Smooth muscle cell (in vitro differentiated cells): ENCODE measurements at regions not wholly inside any gene's neighbourhood (a gene's known extent, or its start where the extent isn't known, plus 50 kb on each side); places are given as distances from the start of the nearest gene placed in this dataset.

Experiments
- DNase-seq: peaks from one replicate; lab custom pipeline; 2025; ENCODE audit not compliant: unreplicated experiment; lab: John Stamatoyannopoulos, UW
- H2AFZ ChIP-seq: fragments of 200-600 bp; sonication (generic); 2 replicates; pipeline ENCODE4 v1.6.0; 2016; ENCODE audit warnings: antibody characterized with exemption, low read depth, mild to moderate bottlenecking
- H3F3A ChIP-seq: fragments of 200-600 bp; sonication (generic); 2 replicates; pipeline ENCODE4 v1.6.0; 2017; ENCODE audit warnings: antibody characterized with exemption, low read depth
- H3K27ac ChIP-seq: fragments of 200-600 bp; sonication (generic); 2 replicates; pipeline ENCODE4 v1.5.1; 2016; ENCODE audit warnings: low read depth, mild to moderate bottlenecking
- H3K27me3 ChIP-seq: fragments of 200-600 bp; sonication (generic); 2 replicates; pipeline ENCODE4 v1.6.1; 2016; ENCODE audit warnings: low read depth, mild to moderate bottlenecking
- H3K36me3 ChIP-seq: fragments of 200-600 bp; sonication (generic); 2 replicates; pipeline ENCODE4 v1.5.1; 2016; ENCODE audit warnings: low read depth
- H3K4me1 ChIP-seq: fragments of 200-600 bp; sonication (generic); 2 replicates; pipeline ENCODE4 v1.5.1; 2016; ENCODE audit warnings: low read depth
- H3K4me2 ChIP-seq: fragments of 200-600 bp; sonication (generic); 2 replicates; pipeline ENCODE4 v1.6.0; 2016; ENCODE audit warnings: mild to moderate bottlenecking
- H3K4me3 ChIP-seq: fragments of 200-600 bp; sonication (generic); 2 replicates; pipeline ENCODE4 v1.5.1; 2016; ENCODE audit warnings: mild to moderate bottlenecking
- H3K79me2 ChIP-seq: fragments of 200-600 bp; sonication (generic); 2 replicates; pipeline ENCODE4 v1.6.0; 2016; ENCODE audit warnings: low read depth, mild to moderate bottlenecking
- H3K9ac ChIP-seq: fragments of 200-600 bp; sonication (generic); 2 replicates; pipeline ENCODE4 v1.6.0; 2016; ENCODE audit warnings: low read depth
- H3K9me3 ChIP-seq: fragments of 200-600 bp; sonication (generic); replicated peaks from 2 replicates; pipeline ENCODE4 v1.5.1; 2016; ENCODE audit warnings: low read depth
- H4K20me1 ChIP-seq: fragments of 200-600 bp; sonication (generic); 2 replicates; pipeline ENCODE4 v1.6.0; 2016; ENCODE audit warnings: low read depth
- CTCF ChIP-seq: fragments of 200-600 bp; sonication (generic); IDR thresholded peaks from 2 replicates; pipeline ENCODE4 v1.5.1; 2017; ENCODE audit warnings: borderline replicate concordance, mild to moderate bottlenecking, antibody characterized with exemption; ENCODE audit not compliant: insufficient read depth, poor library complexity, severe bottlenecking
- WGBS: methylation state at CpG from one replicate; pipeline ENCODE4 v1.1.7; 2016; ENCODE audit warnings: low lambda C conversion rate; 5-methylcytosine and 5-hydroxymethylcytosine counted together

- H3K9me3 ChIP-seq = no peaks in the 10 kb centered on the region
- no peaks in the 10 kb centered on the region for H3F3A ChIP-seq
- H2AFZ ChIP-seq = no peak overlapping the region
- 87% methylated on average over 7 of the region's 7 CpGs for WGBS
- DNase-seq = no peak
- H3K4me2 ChIP-seq = no peak overlapping the region
- TF ChIP-seq CTCF = no peak
- no peaks in the 10 kb centered on the region for H3K4me1 ChIP-seq
- H3K9ac ChIP-seq = no peak overlapping the region
- H3K36me3 ChIP-seq = no peaks in the 10 kb centered on the region
- no peak overlapping the region for H3K4me3 ChIP-seq
- no peak overlapping the region for H3K27ac ChIP-seq
- H4K20me1 ChIP-seq = no peaks in the 10 kb centered on the region
- peaks cover 4% of the 10 kb centered on the region for H3K27me3 ChIP-seq
- no peaks in the 10 kb centered on the region for H3K79me2 ChIP-seq
Observed at GRCh38 chr3:139201446-139202225, 142.2 kb upstream of the MRPS22 start.

- Histone ChIP-seq H3K9me3 (no peaks in the 10 kb centered on the region), H3K4me1 (no peaks in the 10 kb centered on the region), H3F3A (no peaks in the 10 kb centered on the region), H2AFZ (no peak overlapping the region), H4K20me1 (no peaks in the 10 kb centered on the region), H3K27ac (no peak overlapping the region), H3K9ac (no peak overlapping the region), H3K79me2 (no peaks in the 10 kb centered on the region), H3K36me3 (no peaks in the 10 kb centered on the region), H3K4me2 (no peak overlapping the region), H3K4me3 (no peak overlapping the region), H3K27me3 (peaks cover 6% of the 10 kb centered on the region)
- no peak for TF ChIP-seq CTCF
- no peak for DNase-seq
- WGBS = 40% methylated on average over 5 of the region's 5 CpGs
Observed at GRCh38 chr3:139202226-139202958, 141.4 kb upstream of the MRPS22 start.

GRCh38 chr3:139202959-139203349 lies 140.9 kb upstream of the MRPS22 start:
- H2AFZ ChIP-seq = no peak overlapping the region
- H3K4me3 ChIP-seq = no peak overlapping the region
- no peak for TF ChIP-seq CTCF
- peaks cover 6% of the 10 kb centered on the region for H3K27me3 ChIP-seq
- no peaks in the 10 kb centered on the region for H3K9me3 ChIP-seq
- H3K36me3 ChIP-seq = no peaks in the 10 kb centered on the region
- H3K9ac ChIP-seq = no peak overlapping the region
- H3K79me2 ChIP-seq = no peaks in the 10 kb centered on the region
- no peak overlapping the region for H3K27ac ChIP-seq
- DNase-seq = no peak
- no peaks in the 10 kb centered on the region for H3F3A ChIP-seq
- no peaks in the 10 kb centered on the region for H3K4me1 ChIP-seq
- H3K4me2 ChIP-seq = no peak overlapping the region
- H4K20me1 ChIP-seq = no peaks in the 10 kb centered on the region
- WGBS = 56% methylated on average over 1 of the region's 1 CpG

- Histone ChIP-seq H2AFZ (no peak overlapping the region), H3K27ac (no peak overlapping the region), H3K79me2 (no peaks in the 10 kb centered on the region), H3F3A (no peaks in the 10 kb centered on the region), H3K27me3 (peaks cover 10% of the 10 kb centered on the region), H4K20me1 (no peaks in the 10 kb centered on the region), H3K4me1 (no peaks in the 10 kb centered on the region), H3K9ac (no peak overlapping the region), H3K4me3 (no peak overlapping the region), H3K36me3 (no peaks in the 10 kb centered on the region), H3K9me3 (no peaks in the 10 kb centered on the region), H3K4me2 (no peak overlapping the region)
- WGBS = 88% methylated on average over 2 of the region's 2 CpGs
- no peak for TF ChIP-seq CTCF
- DNase-seq = no peak
Observed at GRCh38 chr3:139203752-139204151, 140.1 kb upstream of the MRPS22 start.
